CD14-positive monocyte (primary cell): ENCODE measurements at regions not wholly inside any gene's neighbourhood (a gene's known extent, or its start where the extent isn't known, plus 50 kb on each side); places are given as distances from the start of the nearest gene placed in this dataset.

ENCODE experiments used
- DNase-seq, 3 donors: peaks; one replicate each; pipeline ENCODE4 v3.0.0-alpha.2; 2011 to 2022
- H2AFZ ChIP-seq: 2 replicates; pipeline ENCODE4 v1.6.0; 2012; ENCODE audit warnings: mild to moderate bottlenecking, low read depth, low read length, inconsistent platforms; ENCODE audit not compliant: insufficient read depth, poor library complexity, severe bottlenecking
- H3K27ac ChIP-seq, 2 donors: 1 replicate in 1 of 2; 2 replicates in 1 of 2; pipeline ENCODE4 v1.5.1; 2012 to 2013; ENCODE audit warnings: low read length in 2 of 2, control low read depth in 1 of 2, inconsistent platforms in 1 of 2, low read depth in 1 of 2, mild to moderate bottlenecking in 1 of 2
- H3K27me3 ChIP-seq, 2 donors: one replicate each; pipeline versions ENCODE4 v1.6.0 to v1.6.1; 2011 to 2013; ENCODE audit warnings: low read length in 2 of 2; ENCODE audit not compliant: control insufficient read depth in 2 of 2, insufficient read depth in 2 of 2
- H3K36me3 ChIP-seq, 2 donors: replicated peaks in 1 of 2; 1 replicate in 1 of 2; 2 replicates in 1 of 2; pipeline versions ENCODE4 v1.5.1 to v1.6.1; 2012 to 2013; ENCODE audit warnings: low read length in 2 of 2, control low read depth in 1 of 2, inconsistent platforms in 1 of 2, mild to moderate bottlenecking in 1 of 2; ENCODE audit not compliant: insufficient read depth in 2 of 2, control insufficient read depth in 1 of 2
- H3K4me1 ChIP-seq, 2 donors: 1 replicate in 1 of 2; 2 replicates in 1 of 2; pipeline versions ENCODE4 v1.5.1 to v1.6.1; 2012 to 2013; ENCODE audit warnings: low read length in 2 of 2, control low read depth in 1 of 2, inconsistent platforms in 1 of 2, mild to moderate bottlenecking in 1 of 2, moderate library complexity in 1 of 2; ENCODE audit not compliant: insufficient read depth in 2 of 2, control insufficient read depth in 1 of 2
- H3K4me2 ChIP-seq: replicated peaks from 2 replicates; pipeline ENCODE3; 2012; ENCODE audit warnings: low read length, moderate library complexity, mild to moderate bottlenecking; ENCODE audit not compliant: poor library complexity, severe bottlenecking; ENCODE audit errors: extremely low read depth
- H3K4me3 ChIP-seq, 3 experiments: fragments of 200-600 bp in 1 of 3; sonication (generic) in 1 of 3; replicated peaks in 1 of 3; 1 replicate in 2 of 3; 2 replicates in 1 of 3; pipeline ENCODE4 v1.5.1; 2011 to 2013; ENCODE audit warnings: low read length in 3 of 3, mild to moderate bottlenecking in 3 of 3, control low read depth in 2 of 3, low read depth in 2 of 3, inconsistent platforms in 1 of 3, moderate library complexity in 1 of 3
- H3K79me2 ChIP-seq: 2 replicates; pipeline ENCODE4 v1.6.0; 2012; ENCODE audit warnings: mild to moderate bottlenecking, control low read depth, inconsistent platforms, low read length, moderate library complexity; ENCODE audit not compliant: insufficient read depth
- H3K9ac ChIP-seq: 2 replicates; pipeline ENCODE4 v1.6.0; 2017; ENCODE audit warnings: low read length, mild to moderate bottlenecking; ENCODE audit not compliant: insufficient read depth, poor library complexity, severe bottlenecking
- H3K9me3 ChIP-seq, 2 donors: replicated peaks in 1 of 2; 1 replicate in 1 of 2; 2 replicates in 1 of 2; pipeline versions ENCODE4 v1.5.1 to v1.6.1; 2012 to 2013; ENCODE audit warnings: low read length in 2 of 2, control low read depth in 1 of 2; ENCODE audit not compliant: control insufficient read depth in 1 of 2, insufficient read depth in 1 of 2
- H4K20me1 ChIP-seq: 2 replicates; pipeline ENCODE4 v1.6.0; 2012; ENCODE audit warnings: mild to moderate bottlenecking, low read length, control low read depth, moderate library complexity; ENCODE audit not compliant: insufficient read depth
- H3K27ac Mint-ChIP-seq, 7 donors: one replicate each; pipeline ENCODE4 v1.8.0; 2020; ENCODE audit warnings: mild to moderate bottlenecking in 7 of 7, mixed read lengths in 7 of 7, moderate library complexity in 6 of 7, inconsistent platforms in 2 of 7
- H3K27me3 Mint-ChIP-seq, 3 donors: one replicate each; pipeline ENCODE4 v1.8.0; 2021 to 2022; ENCODE audit warnings: low read depth in 3 of 3, mild to moderate bottlenecking in 3 of 3, mixed read lengths in 3 of 3, moderate library complexity in 3 of 3, inconsistent platforms in 1 of 3
- H3K36me3 Mint-ChIP-seq, 2 donors: one replicate each; pipeline ENCODE4 v1.8.0; 2020; ENCODE audit warnings: mixed read lengths in 2 of 2, inconsistent platforms in 1 of 2, mild to moderate bottlenecking in 1 of 2
- H3K4me1 Mint-ChIP-seq: one replicate; pipeline ENCODE4 v1.8.0; 2020; ENCODE audit warnings: mild to moderate bottlenecking, mixed read lengths
- H3K4me3 Mint-ChIP-seq, 2 donors: one replicate each; pipeline ENCODE4 v1.8.0; 2020; ENCODE audit warnings: mild to moderate bottlenecking in 2 of 2, mixed read lengths in 2 of 2, moderate library complexity in 1 of 2
- H3K9me3 Mint-ChIP-seq, 7 donors: one replicate each; pipeline ENCODE4 v1.8.0; 2020 to 2022; ENCODE audit warnings: mixed read lengths in 7 of 7, mild to moderate bottlenecking in 6 of 7, moderate library complexity in 6 of 7, inconsistent platforms in 2 of 7
- WGBS: methylation state at CpG from one replicate; pipeline ENCODE4 v1.1.5; 2013; ENCODE audit warnings: missing lambda C conversion rate; ENCODE audit not compliant: insufficient coverage; 5-methylcytosine and 5-hydroxymethylcytosine counted together
- intact Hi-C, 2 donors: fragments of 100-400 bp; cut with micrococcal nuclease; formaldehyde crosslinking; loops; one replicate each; pipeline versions ENCODE4 v1.15.0 to v1.15.1; 2023
- TF ChIP-seq, protein P1 (sequence below): fragments of 200-600 bp; IDR thresholded peaks from one replicate; pipeline ENCODE4 v1.8.0; 2022; ENCODE audit warnings: antibody characterized with exemption, mild to moderate bottlenecking

DNA sequence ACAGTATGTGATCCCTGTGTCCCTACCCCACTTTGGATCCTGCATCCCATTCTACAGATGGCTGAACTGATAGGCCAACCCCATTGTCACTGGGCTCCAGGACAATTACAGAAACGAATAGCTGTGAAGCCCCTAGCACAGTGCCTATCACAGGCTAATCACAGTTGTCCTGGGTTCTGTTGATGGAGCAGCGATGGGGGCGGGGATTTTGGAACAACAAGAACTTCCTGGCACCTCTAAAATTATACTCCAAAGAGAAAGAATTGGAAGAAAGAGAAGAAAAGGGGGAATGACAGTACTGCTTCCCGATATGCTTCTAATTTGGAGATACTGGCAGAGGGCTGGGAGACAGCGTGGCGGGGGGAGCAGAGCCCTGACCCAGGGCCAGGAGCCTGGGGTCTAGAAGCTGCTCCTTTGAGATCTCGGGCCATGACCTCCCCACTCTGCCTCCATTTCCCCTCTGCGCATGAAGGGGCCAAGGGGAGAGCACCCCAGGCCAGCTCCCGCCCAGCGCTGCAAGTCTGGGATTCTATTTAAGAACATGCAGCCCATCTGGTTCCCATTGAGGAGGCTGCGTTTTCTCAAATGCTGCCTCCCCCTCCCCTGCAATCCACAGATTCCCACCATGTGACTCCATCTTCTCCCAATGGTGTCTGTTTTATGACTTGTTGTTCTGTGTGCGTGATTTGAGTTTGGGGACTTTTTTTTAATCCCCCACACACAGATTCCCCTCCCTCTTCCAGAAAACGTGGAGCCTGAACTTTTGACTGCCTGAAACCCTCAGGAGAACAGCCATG is 202.7 kb downstream of the CYP26B1 start:
- no peaks in the 10 kb centered on the region for H3K9me3 ChIP-seq
- H4K20me1 ChIP-seq = no peaks in the 10 kb centered on the region
- H3K27me3 ChIP-seq = no peaks in the 10 kb centered on the region
- TF ChIP-seq, protein P1, sequence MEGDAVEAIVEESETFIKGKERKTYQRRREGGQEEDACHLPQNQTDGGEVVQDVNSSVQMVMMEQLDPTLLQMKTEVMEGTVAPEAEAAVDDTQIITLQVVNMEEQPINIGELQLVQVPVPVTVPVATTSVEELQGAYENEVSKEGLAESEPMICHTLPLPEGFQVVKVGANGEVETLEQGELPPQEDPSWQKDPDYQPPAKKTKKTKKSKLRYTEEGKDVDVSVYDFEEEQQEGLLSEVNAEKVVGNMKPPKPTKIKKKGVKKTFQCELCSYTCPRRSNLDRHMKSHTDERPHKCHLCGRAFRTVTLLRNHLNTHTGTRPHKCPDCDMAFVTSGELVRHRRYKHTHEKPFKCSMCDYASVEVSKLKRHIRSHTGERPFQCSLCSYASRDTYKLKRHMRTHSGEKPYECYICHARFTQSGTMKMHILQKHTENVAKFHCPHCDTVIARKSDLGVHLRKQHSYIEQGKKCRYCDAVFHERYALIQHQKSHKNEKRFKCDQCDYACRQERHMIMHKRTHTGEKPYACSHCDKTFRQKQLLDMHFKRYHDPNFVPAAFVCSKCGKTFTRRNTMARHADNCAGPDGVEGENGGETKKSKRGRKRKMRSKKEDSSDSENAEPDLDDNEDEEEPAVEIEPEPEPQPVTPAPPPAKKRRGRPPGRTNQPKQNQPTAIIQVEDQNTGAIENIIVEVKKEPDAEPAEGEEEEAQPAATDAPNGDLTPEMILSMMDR = no peak
- no peak for DNase-seq
- H3K4me3 ChIP-seq = no peak overlapping the region
- no peak overlapping the region for H3K27ac ChIP-seq
- H3K36me3 ChIP-seq = no peaks in the 10 kb centered on the region
- H3K9ac ChIP-seq = no peak overlapping the region
- 86% methylated on average over 6 of the region's 13 CpGs for WGBS
- Mint-ChIP-seq H3K9me3 (peaks cover 0 to 6% (median 2%) of the 10 kb centered on the region in 7 donors), H3K27ac (no peak overlapping the region), H3K4me1 (no peaks in the 10 kb centered on the region), H3K27me3 (peaks cover 6 to 12% (median 10%) of the 10 kb centered on the region in 3 donors), H3K36me3 (no peaks in the 10 kb centered on the region), H3K4me3 (no peak overlapping the region)
- H3K4me1 ChIP-seq = no peaks in the 10 kb centered on the region
- no peak overlapping the region for H2AFZ ChIP-seq
- intact Hi-C loops = no loop called here
- no peaks in the 10 kb centered on the region for H3K79me2 ChIP-seq
- no peak overlapping the region for H3K4me2 ChIP-seq

DNA sequence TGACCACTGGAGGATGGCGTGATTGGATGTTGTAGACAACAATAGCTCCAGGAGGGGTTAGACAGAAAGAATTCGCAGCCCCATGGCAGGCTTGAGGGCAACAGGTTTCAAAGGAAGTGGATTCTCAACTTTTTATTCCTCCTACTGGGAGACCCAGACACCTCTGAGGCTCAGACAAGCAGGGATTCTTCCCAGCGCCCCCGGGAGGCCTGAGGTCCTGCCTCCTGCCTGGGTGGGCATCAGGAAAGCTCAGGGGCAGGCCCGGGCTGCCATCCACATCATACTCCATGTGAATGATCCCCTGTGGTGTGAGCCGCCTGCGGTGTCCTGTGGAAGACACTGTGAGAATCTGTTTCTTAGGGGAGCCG is 203.5 kb downstream of the CYP26B1 start:
- no peak overlapping the region for H3K4me3 ChIP-seq
- H3K9me3 Mint-ChIP-seq = peaks cover 0 to 5% (median 2%) of the 10 kb centered on the region in 7 donors

More for the DNA sequence above, 203.5 kb downstream of the CYP26B1 start:
- no peaks in the 10 kb centered on the region for H3K36me3 Mint-ChIP-seq
- Histone ChIP-seq H3K4me1 (no peaks in the 10 kb centered on the region), H3K27me3 (no peaks in the 10 kb centered on the region), H2AFZ (no peak overlapping the region), H3K9me3 (no peaks in the 10 kb centered on the region), H4K20me1 (no peaks in the 10 kb centered on the region), H3K4me2 (no peak overlapping the region), H3K9ac (no peak overlapping the region), H3K79me2 (no peaks in the 10 kb centered on the region), H3K27ac (no peak overlapping the region), H3K36me3 (no peaks in the 10 kb centered on the region)
- H3K27ac Mint-ChIP-seq = no peak overlapping the region
- peaks cover 6 to 10% (median 10%) of the 10 kb centered on the region in 3 donors for H3K27me3 Mint-ChIP-seq
- no peaks in the 10 kb centered on the region for H3K4me1 Mint-ChIP-seq
- TF ChIP-seq, protein P1 = no peak
- no peak overlapping the region for H3K4me3 Mint-ChIP-seq
- intact Hi-C loops = no loop called here
- no CpG with 5 or more reads among the region's 8 CpGs for WGBS
- DNase-seq = no peak
